CD14-positive monocyte (primary cell): ENCODE measurements at regions not wholly inside any gene's neighbourhood (a gene's known extent, or its start where the extent isn't known, plus 50 kb on each side); places are given as distances from the start of the nearest gene placed in this dataset.

Experiments
- DNase-seq, 3 donors: peaks; one replicate each; pipeline ENCODE4 v3.0.0-alpha.2; 2011 to 2022
- H2AFZ ChIP-seq: 2 replicates; pipeline ENCODE4 v1.6.0; 2012; ENCODE audit warnings: mild to moderate bottlenecking, low read depth, low read length, inconsistent platforms; ENCODE audit not compliant: insufficient read depth, poor library complexity, severe bottlenecking
- H3K27ac ChIP-seq, 2 donors: 1 replicate in 1 of 2; 2 replicates in 1 of 2; pipeline ENCODE4 v1.5.1; 2012 to 2013; ENCODE audit warnings: low read length in 2 of 2, control low read depth in 1 of 2, inconsistent platforms in 1 of 2, low read depth in 1 of 2, mild to moderate bottlenecking in 1 of 2
- H3K27me3 ChIP-seq, 2 donors: one replicate each; pipeline versions ENCODE4 v1.6.0 to v1.6.1; 2011 to 2013; ENCODE audit warnings: low read length in 2 of 2; ENCODE audit not compliant: control insufficient read depth in 2 of 2, insufficient read depth in 2 of 2
- H3K36me3 ChIP-seq, 2 donors: replicated peaks in 1 of 2; 1 replicate in 1 of 2; 2 replicates in 1 of 2; pipeline versions ENCODE4 v1.5.1 to v1.6.1; 2012 to 2013; ENCODE audit warnings: low read length in 2 of 2, control low read depth in 1 of 2, inconsistent platforms in 1 of 2, mild to moderate bottlenecking in 1 of 2; ENCODE audit not compliant: insufficient read depth in 2 of 2, control insufficient read depth in 1 of 2
- H3K4me1 ChIP-seq, 2 donors: 1 replicate in 1 of 2; 2 replicates in 1 of 2; pipeline versions ENCODE4 v1.5.1 to v1.6.1; 2012 to 2013; ENCODE audit warnings: low read length in 2 of 2, control low read depth in 1 of 2, inconsistent platforms in 1 of 2, mild to moderate bottlenecking in 1 of 2, moderate library complexity in 1 of 2; ENCODE audit not compliant: insufficient read depth in 2 of 2, control insufficient read depth in 1 of 2
- H3K4me2 ChIP-seq: replicated peaks from 2 replicates; pipeline ENCODE3; 2012; ENCODE audit warnings: low read length, moderate library complexity, mild to moderate bottlenecking; ENCODE audit not compliant: poor library complexity, severe bottlenecking; ENCODE audit errors: extremely low read depth
- H3K4me3 ChIP-seq, 3 experiments: fragments of 200-600 bp in 1 of 3; sonication (generic) in 1 of 3; replicated peaks in 1 of 3; 1 replicate in 2 of 3; 2 replicates in 1 of 3; pipeline ENCODE4 v1.5.1; 2011 to 2013; ENCODE audit warnings: low read length in 3 of 3, mild to moderate bottlenecking in 3 of 3, control low read depth in 2 of 3, low read depth in 2 of 3, inconsistent platforms in 1 of 3, moderate library complexity in 1 of 3
- H3K79me2 ChIP-seq: 2 replicates; pipeline ENCODE4 v1.6.0; 2012; ENCODE audit warnings: mild to moderate bottlenecking, control low read depth, inconsistent platforms, low read length, moderate library complexity; ENCODE audit not compliant: insufficient read depth
- H3K9ac ChIP-seq: 2 replicates; pipeline ENCODE4 v1.6.0; 2017; ENCODE audit warnings: low read length, mild to moderate bottlenecking; ENCODE audit not compliant: insufficient read depth, poor library complexity, severe bottlenecking
- H3K9me3 ChIP-seq, 2 donors: replicated peaks in 1 of 2; 1 replicate in 1 of 2; 2 replicates in 1 of 2; pipeline versions ENCODE4 v1.5.1 to v1.6.1; 2012 to 2013; ENCODE audit warnings: low read length in 2 of 2, control low read depth in 1 of 2; ENCODE audit not compliant: control insufficient read depth in 1 of 2, insufficient read depth in 1 of 2
- H4K20me1 ChIP-seq: 2 replicates; pipeline ENCODE4 v1.6.0; 2012; ENCODE audit warnings: mild to moderate bottlenecking, low read length, control low read depth, moderate library complexity; ENCODE audit not compliant: insufficient read depth
- H3K27ac Mint-ChIP-seq, 7 donors: one replicate each; pipeline ENCODE4 v1.8.0; 2020; ENCODE audit warnings: mild to moderate bottlenecking in 7 of 7, mixed read lengths in 7 of 7, moderate library complexity in 6 of 7, inconsistent platforms in 2 of 7
- H3K27me3 Mint-ChIP-seq, 3 donors: one replicate each; pipeline ENCODE4 v1.8.0; 2021 to 2022; ENCODE audit warnings: low read depth in 3 of 3, mild to moderate bottlenecking in 3 of 3, mixed read lengths in 3 of 3, moderate library complexity in 3 of 3, inconsistent platforms in 1 of 3
- H3K36me3 Mint-ChIP-seq, 2 donors: one replicate each; pipeline ENCODE4 v1.8.0; 2020; ENCODE audit warnings: mixed read lengths in 2 of 2, inconsistent platforms in 1 of 2, mild to moderate bottlenecking in 1 of 2
- H3K4me1 Mint-ChIP-seq: one replicate; pipeline ENCODE4 v1.8.0; 2020; ENCODE audit warnings: mild to moderate bottlenecking, mixed read lengths
- H3K4me3 Mint-ChIP-seq, 2 donors: one replicate each; pipeline ENCODE4 v1.8.0; 2020; ENCODE audit warnings: mild to moderate bottlenecking in 2 of 2, mixed read lengths in 2 of 2, moderate library complexity in 1 of 2
- H3K9me3 Mint-ChIP-seq, 7 donors: one replicate each; pipeline ENCODE4 v1.8.0; 2020 to 2022; ENCODE audit warnings: mixed read lengths in 7 of 7, mild to moderate bottlenecking in 6 of 7, moderate library complexity in 6 of 7, inconsistent platforms in 2 of 7
- CTCF ChIP-seq: fragments of 200-600 bp; IDR thresholded peaks from one replicate; pipeline ENCODE4 v1.8.0; 2022; ENCODE audit warnings: antibody characterized with exemption, mild to moderate bottlenecking
- WGBS: methylation state at CpG from one replicate; pipeline ENCODE4 v1.1.5; 2013; ENCODE audit warnings: missing lambda C conversion rate; ENCODE audit not compliant: insufficient coverage; 5-methylcytosine and 5-hydroxymethylcytosine counted together
- intact Hi-C, 2 donors: fragments of 100-400 bp; cut with micrococcal nuclease; formaldehyde crosslinking; loops; one replicate each; pipeline versions ENCODE4 v1.15.0 to v1.15.1; 2023

GRCh38 chr2:157158111-157158510, 99.4 kb upstream of the GALNT5 start:
- no peak overlapping the region for H3K4me3 ChIP-seq
- no peak overlapping the region for H2AFZ ChIP-seq
- H3K79me2 ChIP-seq: no peaks in the 10 kb centered on the region
- Mint-ChIP-seq H3K27me3 (peaks cover 0 to 4% (median 0%) of the 10 kb centered on the region in 3 donors), H3K27ac (no peak overlapping the region), H3K4me1 (no peaks in the 10 kb centered on the region), H3K4me3 (no peak overlapping the region), H3K36me3 (no peaks in the 10 kb centered on the region), H3K9me3 (peaks cover 0 to 4% (median 2%) of the 10 kb centered on the region in 7 donors)
- no peaks in the 10 kb centered on the region for H3K9me3 ChIP-seq
- no peak for TF ChIP-seq CTCF
- no peaks in the 10 kb centered on the region for H3K4me1 ChIP-seq
- DNase-seq: no peak
- WGBS: 86% methylated on average over 1 of the region's 1 CpG
- no peak overlapping the region for H3K9ac ChIP-seq
- intact Hi-C loops: no loop called here
- no peak overlapping the region for H3K27ac ChIP-seq
- no peaks in the 10 kb centered on the region for H3K27me3 ChIP-seq
- H4K20me1 ChIP-seq: no peaks in the 10 kb centered on the region
- no peak overlapping the region for H3K4me2 ChIP-seq
- H3K36me3 ChIP-seq: no peaks in the 10 kb centered on the region

DNA sequence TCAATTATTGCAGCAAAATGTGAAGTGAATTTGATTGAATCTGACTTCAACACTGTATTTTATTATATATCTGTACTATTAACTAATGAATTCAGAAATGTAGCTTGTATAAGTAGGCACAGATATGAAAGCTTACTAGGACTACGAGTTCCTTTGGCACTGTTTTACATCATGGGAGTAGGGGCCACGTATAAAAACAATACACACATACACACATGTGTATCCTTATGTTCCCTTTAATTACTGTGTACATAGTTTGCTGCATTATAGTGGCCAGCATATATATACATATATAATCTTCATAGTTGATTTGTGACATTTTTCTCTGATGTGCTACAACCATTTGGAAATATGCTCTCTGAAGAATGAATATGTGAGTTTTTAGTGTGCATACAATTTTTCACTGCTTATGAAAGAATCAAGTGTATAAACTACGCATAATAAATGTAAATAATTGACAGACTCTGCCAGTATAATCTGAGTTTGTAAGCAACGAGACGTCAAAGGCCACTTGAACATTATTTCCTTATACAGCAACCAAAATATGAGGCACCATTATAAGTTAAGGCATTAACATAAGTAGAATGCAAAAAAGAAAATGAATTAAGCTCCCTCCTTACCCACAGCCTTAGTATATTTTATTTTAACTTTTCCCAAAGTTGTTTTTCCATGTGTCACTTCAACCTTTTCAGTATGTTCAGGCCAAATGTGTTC, 98.1 kb upstream of the GALNT5 start:
- no peak for TF ChIP-seq CTCF
- Histone ChIP-seq H4K20me1 (no peaks in the 10 kb centered on the region), H3K27ac (no peak overlapping the region), H3K4me1 (no peaks in the 10 kb centered on the region), H3K27me3 (no peaks in the 10 kb centered on the region), H3K9me3 (peaks cover 3% of the 10 kb centered on the region in 2 donors), H3K4me2 (no peak overlapping the region), H2AFZ (no peak overlapping the region), H3K9ac (no peak overlapping the region), H3K4me3 (no peak overlapping the region), H3K36me3 (no peaks in the 10 kb centered on the region), H3K79me2 (no peaks in the 10 kb centered on the region)
- H3K9me3 Mint-ChIP-seq: peaks cover 0 to 6% (median 2%) of the 10 kb centered on the region in 7 donors
- intact Hi-C loops: no loop called here
- WGBS: no CpG with 5 or more reads among the region's 5 CpGs
- H3K4me3 Mint-ChIP-seq: no peak overlapping the region
- H3K4me1 Mint-ChIP-seq: no peaks in the 10 kb centered on the region
- no peak overlapping the region for H3K27ac Mint-ChIP-seq
- no peak for DNase-seq
- peaks cover 0 to 4% (median 0%) of the 10 kb centered on the region in 3 donors for H3K27me3 Mint-ChIP-seq
- no peaks in the 10 kb centered on the region for H3K36me3 Mint-ChIP-seq
